ENCODE measurements at regions not wholly inside any gene's neighbourhood (a gene's known extent, or its start where the extent isn't known, plus 50 kb on each side); places are given as distances from the start of the nearest gene placed in this dataset.

DNA sequence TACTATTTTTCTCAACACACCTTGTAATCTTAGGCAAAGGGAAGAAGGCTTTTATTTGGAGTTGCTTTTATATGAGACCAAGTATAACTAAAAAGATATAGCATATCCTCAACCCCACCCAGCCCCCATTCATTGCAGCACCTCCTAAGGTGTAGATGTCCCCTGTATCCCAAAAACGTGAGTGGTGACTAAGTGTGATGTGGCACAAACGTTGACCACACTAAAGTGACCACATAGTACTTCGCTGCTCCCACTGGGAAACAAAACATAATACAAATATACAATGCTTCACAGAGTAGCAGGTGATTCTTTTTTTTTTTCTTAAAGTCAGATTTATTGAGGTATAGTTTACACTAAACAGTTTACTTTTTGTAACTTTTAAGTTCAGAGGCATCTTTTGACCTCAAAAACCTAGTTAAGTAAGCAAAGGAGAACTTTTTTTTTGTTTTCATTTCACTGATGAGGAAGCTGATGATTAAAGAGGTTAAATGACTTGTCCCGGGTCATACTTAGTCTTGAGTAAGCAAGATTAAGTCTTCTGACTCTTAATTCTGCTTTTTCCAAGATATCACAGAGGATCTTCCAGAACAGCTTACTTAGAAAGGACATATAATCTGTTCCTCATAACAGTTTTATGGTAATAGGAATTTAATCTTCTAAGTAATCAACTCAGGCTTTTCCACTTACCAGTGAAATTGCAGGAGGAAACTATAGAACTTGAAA lies 245.2 kb upstream of the PLEKHG7 start:
- no peak for DNase-seq

- no peak for DNase-seq
Measured at GRCh38 chr12:92452763-92453162, 250.0 kb upstream of the PLEKHG7 start.

DNA sequence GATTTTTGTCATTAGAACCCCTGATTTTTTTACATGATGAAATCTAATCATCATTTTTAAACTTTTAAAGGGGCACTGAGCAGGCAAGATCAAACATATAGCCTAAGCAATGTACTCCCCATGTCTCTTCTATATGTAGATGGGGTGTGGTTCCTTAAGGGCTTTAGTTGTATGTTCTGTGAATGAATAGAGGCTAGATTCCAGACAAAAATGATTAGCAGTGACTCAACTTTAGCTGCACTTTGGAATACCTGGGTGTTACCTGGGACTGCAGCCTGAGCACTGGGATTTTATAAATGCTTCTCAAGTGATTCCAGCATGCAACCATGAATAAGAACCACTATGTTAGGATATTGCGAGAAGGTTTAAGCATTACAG lies 256.7 kb upstream of the PLEKHG7 start:
- no peak for DNase-seq

GRCh38 chr12:92445253-92446082 lies 257.3 kb upstream of the PLEKHG7 start:
- DNase-seq: no peak

DNA sequence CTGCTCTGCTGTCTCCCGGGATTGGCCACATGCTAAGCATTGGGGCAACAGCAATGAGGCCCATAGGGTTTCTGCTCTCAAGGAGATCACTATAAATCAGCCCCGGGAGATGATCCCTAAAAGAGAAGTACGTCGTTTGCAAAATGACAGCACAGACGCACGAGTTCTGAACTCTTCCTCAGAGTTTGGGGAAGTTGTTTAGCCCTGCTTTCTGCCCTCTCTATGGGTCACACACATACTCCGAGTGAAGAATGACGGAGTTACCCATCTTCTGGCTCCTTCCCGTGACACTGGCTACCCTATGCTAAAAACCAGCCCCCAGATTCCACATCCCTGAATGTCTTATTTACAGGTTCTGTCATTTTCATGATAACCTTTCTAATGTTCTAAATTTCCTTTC lies 258.0 kb upstream of the PLEKHG7 start:
- DNase-seq: no peak

DNA sequence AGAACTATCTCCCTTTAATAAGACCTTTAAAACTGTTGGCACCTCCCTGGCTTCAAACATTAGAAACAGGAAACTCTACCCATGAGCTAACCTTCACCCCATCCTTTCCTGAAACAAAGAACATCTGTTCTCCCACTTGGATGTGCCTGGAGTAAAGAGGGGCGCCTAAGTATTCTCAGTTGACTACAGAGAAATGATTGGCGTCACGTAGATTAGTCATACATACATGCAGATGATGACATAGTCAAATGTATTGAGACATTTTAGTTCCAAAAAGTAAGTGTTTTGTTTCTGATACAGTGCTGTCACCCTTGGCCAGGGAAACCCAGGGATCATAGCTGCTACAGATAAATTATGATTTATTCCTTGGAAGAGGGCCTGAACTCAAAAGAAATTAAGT lies 260.0 kb upstream of the PLEKHG7 start:
- no peak for DNase-seq

- DNase-seq: no peak
Measured at GRCh38 chr12:92440072-92440471, 262.7 kb upstream of the PLEKHG7 start.

DNA sequence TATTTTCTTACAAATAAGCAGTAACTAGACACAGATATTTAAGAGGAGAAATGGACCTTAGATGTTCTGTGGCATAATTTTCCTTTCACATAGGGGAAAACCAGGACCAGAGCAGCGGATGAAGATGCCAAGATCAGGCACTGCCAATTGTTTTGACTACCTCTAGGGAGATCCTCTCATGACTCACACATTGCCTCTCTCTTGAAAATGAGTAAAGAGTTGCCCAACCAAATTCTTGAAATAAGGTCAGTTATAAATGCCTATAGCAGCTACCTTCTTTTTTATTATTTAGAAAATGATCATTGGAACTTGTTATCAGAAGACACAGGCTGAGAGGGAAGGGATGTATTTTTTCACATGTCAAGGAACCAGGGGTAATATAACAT lies 263.4 kb upstream of the PLEKHG7 start:
- no peak for DNase-seq

DNA sequence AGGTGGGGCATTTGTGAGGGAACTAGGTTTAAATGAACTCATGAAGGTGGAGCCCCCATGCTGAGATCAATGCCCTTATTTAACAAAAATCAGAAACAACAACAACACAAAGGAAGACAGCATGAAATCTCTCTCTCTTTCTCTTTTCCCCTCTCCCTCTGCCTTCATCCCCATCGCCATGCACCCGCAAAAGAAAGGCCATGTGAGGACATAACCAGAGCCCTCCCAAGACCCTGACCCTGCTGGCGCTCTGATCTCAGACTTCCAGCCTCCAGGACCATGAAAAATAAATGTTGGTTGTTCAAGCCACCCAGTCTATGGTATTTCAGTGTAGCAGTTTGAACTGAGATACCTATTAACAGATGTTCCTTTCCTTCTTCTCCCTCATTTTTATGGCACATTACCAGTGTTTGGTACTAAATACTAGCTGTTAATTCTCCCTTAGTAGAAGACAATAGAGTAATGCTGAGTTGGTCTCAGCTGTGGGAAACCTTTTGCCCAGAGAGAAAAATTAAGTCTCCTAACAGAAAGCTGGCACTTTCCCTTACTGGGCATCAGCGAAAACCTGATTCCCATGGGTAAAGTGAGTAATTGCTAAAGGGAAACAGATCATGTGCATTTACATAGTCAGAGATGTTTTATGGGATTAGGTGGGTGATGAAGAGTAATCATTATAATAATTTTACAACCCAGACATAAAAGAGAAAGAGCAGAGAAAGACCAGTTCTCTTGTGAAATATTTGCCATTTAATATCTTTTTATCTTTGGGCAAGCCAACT lies 264.0 kb upstream of the PLEKHG7 start:
- no peak for DNase-seq

DNA sequence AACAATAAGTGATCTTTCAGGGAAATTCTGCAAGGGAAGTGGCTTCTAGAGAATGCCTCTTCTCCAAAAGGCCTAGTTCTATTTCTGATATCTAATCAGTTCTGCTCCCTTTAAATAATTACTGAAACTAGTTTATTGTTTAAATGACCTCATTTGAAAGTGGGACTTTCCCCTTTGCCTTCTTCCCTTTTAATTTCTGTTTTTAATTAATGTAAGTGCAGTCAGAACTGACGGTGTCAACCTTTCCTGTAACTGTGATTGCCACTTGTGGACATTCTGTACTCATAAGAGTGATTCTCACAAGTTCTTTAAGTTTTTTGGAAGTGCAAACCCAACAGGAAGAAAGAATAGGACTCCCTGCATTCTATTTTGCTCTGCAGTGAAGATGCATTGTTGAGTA lies 265.3 kb upstream of the PLEKHG7 start:
- no peak for DNase-seq

GRCh38 chr12:92436856-92437255 lies 265.9 kb upstream of the PLEKHG7 start:
- no peak for DNase-seq

DNA sequence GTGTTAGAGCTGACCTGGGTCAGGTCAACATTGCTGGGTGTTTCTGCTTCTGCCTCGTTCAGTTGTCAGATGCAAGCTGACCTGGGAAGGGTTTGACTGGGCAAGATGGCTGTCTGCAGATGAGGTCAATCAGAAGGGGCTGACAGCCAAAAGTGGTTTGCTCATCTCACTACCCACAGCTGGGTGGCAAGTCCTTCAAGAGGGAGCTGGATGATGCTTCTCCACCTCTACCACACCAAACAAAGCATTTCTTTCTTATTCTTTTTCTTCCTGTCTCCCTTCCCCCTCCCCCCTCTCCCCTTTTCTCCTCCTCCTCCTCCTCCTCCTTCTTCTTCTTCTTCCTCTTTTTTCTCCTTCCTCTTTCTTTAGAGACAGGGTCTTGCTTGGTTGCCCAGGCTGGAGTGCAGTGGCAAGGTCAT lies 268.2 kb upstream of the PLEKHG7 start:
- DNase-seq: no peak

DNA sequence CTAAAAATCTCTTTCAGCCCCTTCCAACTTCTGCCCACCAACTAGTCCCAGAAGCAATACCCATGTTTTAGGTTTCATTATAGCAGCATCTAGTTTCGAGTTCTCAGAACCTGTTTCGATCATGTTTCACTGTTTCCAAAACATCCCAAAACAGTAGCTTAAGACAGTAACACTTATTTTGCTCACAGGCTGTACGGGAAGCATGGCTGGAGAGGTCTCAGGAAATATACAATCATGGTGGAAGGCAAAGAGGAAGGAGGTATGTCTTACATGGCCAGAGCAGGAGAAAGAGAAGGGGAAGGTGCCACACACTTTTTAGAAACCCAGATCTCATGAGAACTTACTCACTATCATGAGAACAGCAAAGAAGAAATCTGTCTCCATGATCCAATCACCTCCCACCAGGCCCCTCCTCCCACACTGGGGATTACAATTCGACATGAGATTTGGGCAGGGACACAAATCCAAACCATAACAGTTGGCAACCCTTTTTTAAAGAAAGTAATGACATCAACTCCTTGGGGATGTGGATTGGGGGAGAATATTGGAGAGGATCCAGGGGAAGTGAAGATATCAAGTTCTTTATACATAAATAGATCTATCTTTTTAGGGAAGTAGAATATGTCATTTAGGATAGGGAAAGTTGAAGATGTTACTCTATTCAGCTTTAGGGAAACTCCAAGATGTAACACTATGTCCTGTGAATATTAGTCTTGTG lies 269.9 kb upstream of the PLEKHG7 start:
- no peak for DNase-seq

DNA sequence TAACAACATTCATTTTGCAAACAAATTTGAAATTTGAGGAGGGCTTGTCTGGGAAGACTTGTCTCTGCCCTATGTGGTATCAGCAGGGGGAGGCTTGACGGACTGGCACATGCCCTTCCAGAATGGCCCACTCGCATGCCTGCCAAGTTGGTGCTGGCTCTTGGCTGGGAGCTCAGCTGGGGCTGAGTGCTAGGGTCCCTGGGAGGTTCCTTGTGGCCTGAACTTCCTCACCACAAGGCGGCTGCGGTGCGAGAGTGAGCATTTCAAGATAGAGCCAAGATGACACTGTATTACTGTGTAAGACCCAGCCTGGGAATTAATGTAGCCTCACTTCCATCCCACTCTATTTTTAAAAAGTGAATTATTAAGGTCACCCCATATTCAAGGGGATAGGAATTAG lies 271.6 kb upstream of the PLEKHG7 start:
- DNase-seq: no peak

DNA sequence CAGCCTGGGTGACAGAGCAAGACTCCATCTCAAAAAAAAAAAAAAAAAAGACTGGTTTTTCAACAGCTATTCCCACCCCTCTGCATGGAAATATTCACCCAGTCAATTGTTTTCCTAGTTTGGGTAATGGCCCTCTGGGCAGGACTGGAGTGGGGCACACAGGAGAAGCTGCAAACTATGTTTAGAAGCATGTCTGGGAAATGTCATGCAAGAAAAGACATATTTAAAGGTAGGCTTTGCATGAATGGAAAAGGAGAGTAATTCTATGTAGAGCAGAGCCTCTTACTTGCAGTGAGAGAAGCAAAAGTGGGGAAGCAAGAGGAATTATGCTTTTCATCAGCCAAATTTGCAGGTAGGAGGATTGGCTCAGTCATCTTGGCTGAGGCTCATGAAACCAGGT lies 276.5 kb upstream of the PLEKHG7 start:
- DNase-seq: no peak

GRCh38 chr12:92425165-92425564 lies 277.6 kb upstream of the PLEKHG7 start:
- DNase-seq: no peak

GRCh38 chr12:92424338-92424737 lies 278.5 kb upstream of the PLEKHG7 start:
- no peak for DNase-seq

GRCh38 chr12:92421701-92422100 lies 276.1 kb upstream of the BTG1 start:
- no peak for DNase-seq

GRCh38 chr12:92421042-92421441 lies 275.4 kb upstream of the BTG1 start:
- no peak for DNase-seq

GRCh38 chr12:92419201-92419600 lies 273.6 kb upstream of the BTG1 start:
- no peak for DNase-seq

DNA sequence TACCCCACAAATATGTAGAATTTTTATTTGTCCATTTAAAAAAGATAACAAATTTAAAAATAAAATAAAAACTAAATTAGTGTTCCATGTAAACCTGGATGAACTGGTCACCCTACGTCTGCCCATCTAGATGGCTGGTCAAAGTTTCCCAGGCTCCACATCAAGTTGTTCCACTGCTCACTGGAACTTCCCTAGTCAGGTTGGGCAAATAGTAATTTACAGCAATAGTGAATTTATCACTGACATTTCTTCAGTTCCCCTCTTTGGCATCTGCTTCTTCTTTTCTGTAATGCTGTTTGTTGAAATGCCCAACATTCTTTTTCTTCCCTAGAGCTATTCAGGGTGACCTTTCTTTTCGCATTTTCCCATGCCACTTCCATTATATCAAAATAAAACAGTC lies 272.7 kb upstream of the BTG1 start:
- no peak for DNase-seq

- no peak for DNase-seq
Measured at GRCh38 chr12:92417373-92417772, 271.7 kb upstream of the BTG1 start.

GRCh38 chr12:92416385-92416812 lies 270.8 kb upstream of the BTG1 start:
- DNase-seq: no peak

All from activated effector memory CD4-positive, alpha-beta T cell treated with anti-CD3 and anti-CD28 coated beads, Interleukin-2, amount 50 U/mL, for 16 hours (primary cell).